ENCODE measurements at regions not wholly inside any gene's neighbourhood (a gene's known extent, or its start where the extent isn't known, plus 50 kb on each side); places are given as distances from the start of the nearest gene placed in this dataset.

DNA sequence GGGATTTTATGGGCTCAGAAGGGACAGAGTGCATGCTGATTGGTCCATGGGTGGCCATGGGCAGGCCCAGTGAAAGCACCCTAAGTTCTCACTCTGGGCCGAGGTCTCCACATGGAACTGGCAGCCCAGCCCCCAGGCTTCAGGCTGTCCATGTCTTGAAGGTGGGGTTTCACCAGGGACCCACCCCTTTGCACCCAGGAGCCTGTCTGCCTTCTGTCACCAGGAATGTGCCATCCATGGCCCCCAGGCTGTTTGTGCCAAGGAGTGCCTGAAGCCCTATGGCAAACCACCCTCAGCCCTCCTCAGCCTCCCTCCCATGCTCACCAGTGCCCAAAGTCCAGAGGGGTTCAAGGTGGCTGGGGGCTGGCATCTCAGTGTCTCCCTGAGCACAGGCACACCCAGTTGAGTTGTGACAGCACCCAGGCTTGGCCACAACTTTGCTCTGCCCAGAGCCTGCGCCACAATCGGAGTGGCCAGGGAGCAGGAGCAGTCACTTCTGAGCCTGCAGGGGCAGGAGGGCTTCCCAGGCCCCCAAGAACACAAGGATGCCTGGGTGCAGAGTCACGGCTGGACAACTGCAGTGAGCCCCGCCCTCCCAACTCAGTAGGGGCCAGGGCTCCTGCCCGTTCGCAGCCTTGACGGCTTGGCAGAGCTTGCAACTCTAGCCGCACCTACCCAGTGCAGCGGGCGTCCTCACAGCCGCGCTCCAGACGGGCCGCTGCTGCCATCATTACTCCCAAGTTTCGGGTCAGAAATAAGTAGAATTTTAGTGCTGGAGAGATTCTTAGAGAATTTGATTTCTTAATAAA lies 185.3 kb upstream of the NUDT6 start:
- TF ChIP-seq YY1 (IDR thresholded peaks at IDR 0.05; ENCODE audit: low read depth) (no peak), EP300 (IDR thresholded peaks at IDR 0.05; ENCODE audit: borderline replicate concordance) (no peak)
- TF ChIP-seq, protein P1, sequence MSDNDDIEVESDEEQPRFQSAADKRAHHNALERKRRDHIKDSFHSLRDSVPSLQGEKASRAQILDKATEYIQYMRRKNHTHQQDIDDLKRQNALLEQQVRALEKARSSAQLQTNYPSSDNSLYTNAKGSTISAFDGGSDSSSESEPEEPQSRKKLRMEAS (IDR thresholded peaks at IDR 0.05) = no peak
